GM12878 (cell line): ENCODE measurements at regions not wholly inside any gene's neighbourhood (a gene's known extent, or its start where the extent isn't known, plus 50 kb on each side); places are given as distances from the start of the nearest gene placed in this dataset.
A peak's percentile ranks its signal among the peaks of the same experiment; 100 is the strongest.

ENCODE experiments used
- ATAC-seq: fragments of 200-7000 bp; cut with Tn5 transposase; 3 replicates; pipeline ENCODE4 v1.9.1; 2020; ENCODE audit warnings: mild to moderate bottlenecking, moderate library complexity
- BruUV-seq: library from RNA; stranded (reverse); fragments of 400-500 nt; replicated peaks from 2 replicates; lab custom pipeline; 2021; lab: Mats Ljungman, UMichigan
- CTCF ChIA-PET: fragments of 300-600 bp; sonication (Branson Sonifier 250); formaldehyde crosslinking; extraction: SDS; loops from one replicate; lab custom pipeline; 2021; ENCODE audit warnings: inconsistent platforms; lab: Yijun Ruan, JAX
- POLR2A ChIA-PET: fragments of 350-600 bp; formaldehyde crosslinking; extraction: SDS; loops from one replicate; lab custom pipeline; 2021; ENCODE audit warnings: inconsistent platforms; lab: Charles Lee
- RAD21 ChIA-PET: fragments of 300-600 bp; sonication (Branson Sonifier 250); formaldehyde crosslinking; loops from one replicate; lab custom pipeline; 2023; ENCODE audit warnings: antibody characterized with exemption; ENCODE audit not compliant: unreplicated experiment; lab: Charles Lee
- SMC1A ChIA-PET: fragments of 300-600 bp; sonication (Branson Sonifier 250); formaldehyde crosslinking; loops from one replicate; lab custom pipeline; 2023; ENCODE audit not compliant: unreplicated experiment, uncharacterized antibody; lab: Charles Lee
- DNase-seq: peaks from one replicate; pipeline ENCODE4 v3.0.0-alpha.2; 2011; ENCODE audit warnings: low read depth, low spot score
- FAIRE-seq: peaks from 3 replicates; lab custom pipeline; 2011; peaks lifted over from hg19 to GRCh38; lab: Jason Lieb, UNC
- H2AFZ ChIP-seq: 2 replicates; pipeline ENCODE4 v1.6.0; 2011; ENCODE audit warnings: low read depth, low read length, control low read depth; ENCODE audit not compliant: control insufficient read depth
- H3K27ac ChIP-seq: 2 replicates; pipeline ENCODE4 v1.5.1; 2011; ENCODE audit warnings: control low read depth; ENCODE audit not compliant: control insufficient read depth, insufficient read depth
- H3K27me3 ChIP-seq, 2 experiments: replicated peaks in 1 of 2; 2 replicates each; pipeline versions ENCODE4 v1.6.0 to v1.6.1; 2011; ENCODE audit warnings: low read length in 1 of 2; ENCODE audit not compliant: control insufficient read depth in 2 of 2, insufficient read depth in 2 of 2
- H3K36me3 ChIP-seq, 2 experiments: 2 replicates each; pipeline ENCODE4 v1.5.1; 2011; ENCODE audit warnings: low read length in 1 of 2; ENCODE audit not compliant: control insufficient read depth in 2 of 2, insufficient read depth in 2 of 2
- H3K4me1 ChIP-seq: 2 replicates; pipeline ENCODE4 v1.6.1; 2011; ENCODE audit warnings: mild to moderate bottlenecking, low read length, moderate library complexity, mixed read lengths; ENCODE audit not compliant: control insufficient read depth, insufficient read depth
- H3K4me2 ChIP-seq: 2 replicates; pipeline ENCODE4 v1.6.0; 2011; ENCODE audit warnings: control low read depth; ENCODE audit not compliant: control insufficient read depth, insufficient read depth
- H3K4me3 ChIP-seq: fragments of 200-600 bp; sonication (generic); 2 replicates; pipeline ENCODE4 v1.5.1; 2016
- H3K79me2 ChIP-seq: 2 replicates; pipeline ENCODE4 v1.6.0; 2011; ENCODE audit warnings: low read length; ENCODE audit not compliant: control insufficient read depth, insufficient read depth
- H3K9ac ChIP-seq: 2 replicates; pipeline ENCODE4 v1.8.0; 2011; ENCODE audit warnings: low read length, control low read depth, mixed read lengths; ENCODE audit not compliant: control insufficient read depth, insufficient read depth
- H3K9me3 ChIP-seq: replicated peaks from 3 replicates; pipeline ENCODE4 v1.5.1; 2011; ENCODE audit warnings: mild to moderate bottlenecking, low read length; ENCODE audit not compliant: control insufficient read depth, insufficient read depth
- H4K20me1 ChIP-seq: 2 replicates; pipeline ENCODE4 v1.6.0; 2011; ENCODE audit not compliant: control insufficient read depth, insufficient read depth
- ATF2 ChIP-seq: IDR thresholded peaks from 2 replicates; pipeline ENCODE4 v1.6.1; 2012; ENCODE audit warnings: low read length, inconsistent platforms
- ESRRA ChIP-seq: IDR thresholded peaks from 2 replicates; pipeline ENCODE4 v1.6.1; 2012; ENCODE audit warnings: mild to moderate bottlenecking, low read length, improper control_type of control experiment
- ETV6 ChIP-seq, 2 experiments: fragments of 450-650 bp in 1 of 2; IDR thresholded peaks in 1 of 2; conservative IDR thresholded peaks in 1 of 2; 2 replicates each; pipeline ENCODE4 v1.6.1; 2014; ENCODE audit warnings: antibody characterized with exemption in 1 of 2, borderline replicate concordance in 1 of 2, low read depth in 1 of 2, mild to moderate bottlenecking in 1 of 2, moderate library complexity in 1 of 2
- FOS ChIP-seq: IDR thresholded peaks from 3 replicates; pipeline ENCODE4 v1.6.1; 2011; ENCODE audit warnings: borderline replicate concordance; ENCODE audit not compliant: insufficient read length; ENCODE audit errors: extremely low read depth
- IKZF1 ChIP-seq: fragments of 450-650 bp; conservative IDR thresholded peaks from 2 replicates; pipeline ENCODE4 v1.6.1; 2017; ENCODE audit warnings: antibody characterized with exemption, mild to moderate bottlenecking
- NFIC ChIP-seq: IDR thresholded peaks from 2 replicates; pipeline ENCODE4 v1.6.1; 2012; ENCODE audit warnings: low read depth, mild to moderate bottlenecking, inconsistent platforms, low read length, moderate library complexity
- POU2F2 ChIP-seq: IDR thresholded peaks from 3 replicates; pipeline ENCODE4 v1.6.1; 2011; ENCODE audit warnings: low read depth, mild to moderate bottlenecking, low read length, borderline replicate concordance
- RUNX3 ChIP-seq: IDR thresholded peaks from 2 replicates; pipeline ENCODE4 v1.6.1; 2012; ENCODE audit warnings: low read length, inconsistent platforms
- TCF7 ChIP-seq: IDR thresholded peaks from 2 replicates; pipeline ENCODE4 v1.6.1; 2014; ENCODE audit warnings: antibody characterized with exemption, borderline replicate concordance
- ZNF207 ChIP-seq: fragments of 450-650 bp; IDR thresholded peaks from 2 replicates; pipeline ENCODE4 v1.6.1; 2014; ENCODE audit warnings: antibody characterized with exemption, mild to moderate bottlenecking, borderline replicate concordance
- WGBS: methylation state at CpG from one replicate; pipeline ENCODE4 v1.1.6; 2016; ENCODE audit warnings: low lambda C conversion rate; ENCODE audit not compliant: insufficient replicate concordance, insufficient coverage; ENCODE audit errors: missing lambda C conversion rate; 5-methylcytosine and 5-hydroxymethylcytosine counted together
- in situ Hi-C: fragments of 300-500 bp; cut with MboI; formaldehyde crosslinking; loops from 9 replicates; pipeline ENCODE4 v1.14.3; 2018; ENCODE audit warnings: mixed read lengths
- intact Hi-C: fragments of 100-400 bp; cut with micrococcal nuclease; formaldehyde crosslinking; loops from one replicate; pipeline ENCODE4 v1.14.2; 2022; ENCODE audit not compliant: unreplicated experiment
- TF ChIP-seq, protein P1 (sequence below): fragments of 450-650 bp; IDR thresholded peaks from 2 replicates; pipeline ENCODE4 v1.6.1; 2016; ENCODE audit warnings: mild to moderate bottlenecking
- TF ChIP-seq, protein P2 (sequence below): fragments of 450-650 bp; conservative IDR thresholded peaks from 2 replicates; pipeline ENCODE4 v1.6.1; 2017; ENCODE audit warnings: mild to moderate bottlenecking, moderate library complexity

GRCh38 chr3:144273601-144274000 is 302.0 kb downstream of the DIPK2A start:
- no peak overlapping the region for H3K27ac ChIP-seq
- WGBS = 70% methylated on average over 2 of the region's 2 CpGs
- ChIA-PET SMC1A (no interaction called here), CTCF (no interaction called here), RAD21 (interaction anchor here (0.6 kb wide), 1 partner anchor 255 kb away, joined by 3 read pairs; no protein-coding TSS in a partner anchor)
- FAIRE-seq = no peak
- H4K20me1 ChIP-seq = no peaks in the 10 kb centered on the region
- ATAC-seq = no peak
- DNase-seq = no peak
- no peak overlapping the region for H3K9ac ChIP-seq
- H2AFZ ChIP-seq = no peak overlapping the region
- H3K4me3 ChIP-seq = no peak overlapping the region
- no peaks in the 10 kb centered on the region for H3K36me3 ChIP-seq
- no TSS peak for BruUV-seq
- no peaks in the 10 kb centered on the region for H3K27me3 ChIP-seq
- TF ChIP-seq ETV6 (conservative IDR thresholded peaks at IDR 0.05 in 1 of 2, IDR thresholded peaks at IDR 0.05 in 1 of 2; ENCODE audit: borderline replicate concordance in 1 of 2, low read depth in 1 of 2) = no peak
- TF ChIP-seq, all 136 proteins: peak for 0
- Histone ChIP-seq H3K9me3 (no peaks in the 10 kb centered on the region; the same call in 1 of the 3 replicates), H3K4me1 (peaks cover 17% of the 10 kb centered on the region; the same call in 1 of the 2 replicates), H3K79me2 (no peaks in the 10 kb centered on the region), H3K4me2 (no peak overlapping the region)
- intact Hi-C loops (no loop called here), in situ Hi-C loops (no loop called here)
- POLR2A ChIA-PET = no interaction called here

DNA sequence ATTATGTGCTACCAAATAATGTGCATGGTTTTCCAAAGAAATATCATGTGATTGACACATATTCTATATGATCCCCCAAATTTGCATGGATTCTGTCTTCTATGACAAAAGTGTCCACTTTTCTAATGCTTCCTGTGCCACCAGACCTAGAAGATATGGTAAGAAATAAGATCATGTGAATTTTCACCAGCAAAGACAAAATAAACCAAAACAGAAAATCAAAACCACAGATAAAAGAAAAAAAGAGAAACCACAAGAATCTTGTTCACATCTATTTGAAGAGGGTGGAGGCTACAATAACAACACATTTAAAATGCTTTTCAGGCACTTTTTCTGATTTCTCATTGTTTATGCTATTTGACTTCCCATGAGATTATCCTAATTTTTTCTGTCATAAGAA is 303.4 kb downstream of the DIPK2A start:
- in situ Hi-C loops (no loop called here), intact Hi-C loops (no loop called here)
- Histone ChIP-seq H3K4me3 (no peak overlapping the region), H3K4me1 (peaks cover 14% of the 10 kb centered on the region; the same call in 1 of the 2 replicates), H2AFZ (no peak overlapping the region; the same call in 1 of the 2 replicates), H3K27me3 (no peaks in the 10 kb centered on the region), H3K27ac (no peak overlapping the region), H3K4me2 (no peak overlapping the region; the same call in 1 of the 2 replicates), H3K9me3 (no peaks in the 10 kb centered on the region; the same call in 1 of the 3 replicates), H3K36me3 (no peaks in the 10 kb centered on the region), H4K20me1 (no peaks in the 10 kb centered on the region), H3K79me2 (no peaks in the 10 kb centered on the region), H3K9ac (no peak overlapping the region)
- FAIRE-seq (no peak), DNase-seq (no peak), ATAC-seq (no peak)
- BruUV-seq = no TSS peak
- CTCF ChIA-PET = no interaction called here
- SMC1A ChIA-PET = no interaction called here
- POLR2A ChIA-PET = no interaction called here
- RAD21 ChIA-PET = no interaction called here
- no peak for TF ChIP-seq ESRRA
- 0 out of 2 replicates have a peak, but pooled peaks have one; percentile 25 for TF ChIP-seq NFIC
- TF ChIP-seq POU2F2 = no peak
- TF ChIP-seq ATF2 = 0 out of 2 replicates have a peak, but pooled peaks have one; percentile 25
- no peak for TF ChIP-seq TCF7
- TF ChIP-seq, protein P1, sequence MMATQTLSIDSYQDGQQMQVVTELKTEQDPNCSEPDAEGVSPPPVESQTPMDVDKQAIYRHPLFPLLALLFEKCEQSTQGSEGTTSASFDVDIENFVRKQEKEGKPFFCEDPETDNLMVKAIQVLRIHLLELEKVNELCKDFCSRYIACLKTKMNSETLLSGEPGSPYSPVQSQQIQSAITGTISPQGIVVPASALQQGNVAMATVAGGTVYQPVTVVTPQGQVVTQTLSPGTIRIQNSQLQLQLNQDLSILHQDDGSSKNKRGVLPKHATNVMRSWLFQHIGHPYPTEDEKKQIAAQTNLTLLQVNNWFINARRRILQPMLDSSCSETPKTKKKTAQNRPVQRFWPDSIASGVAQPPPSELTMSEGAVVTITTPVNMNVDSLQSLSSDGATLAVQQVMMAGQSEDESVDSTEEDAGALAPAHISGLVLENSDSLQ = peak; percentile 18; the same call in 1 of the 2 replicates
- no peak for TF ChIP-seq FOS
- TF ChIP-seq RUNX3 = peak; percentile 79
- TF ChIP-seq ZNF207 = no peak
- TF ChIP-seq, protein P2, sequence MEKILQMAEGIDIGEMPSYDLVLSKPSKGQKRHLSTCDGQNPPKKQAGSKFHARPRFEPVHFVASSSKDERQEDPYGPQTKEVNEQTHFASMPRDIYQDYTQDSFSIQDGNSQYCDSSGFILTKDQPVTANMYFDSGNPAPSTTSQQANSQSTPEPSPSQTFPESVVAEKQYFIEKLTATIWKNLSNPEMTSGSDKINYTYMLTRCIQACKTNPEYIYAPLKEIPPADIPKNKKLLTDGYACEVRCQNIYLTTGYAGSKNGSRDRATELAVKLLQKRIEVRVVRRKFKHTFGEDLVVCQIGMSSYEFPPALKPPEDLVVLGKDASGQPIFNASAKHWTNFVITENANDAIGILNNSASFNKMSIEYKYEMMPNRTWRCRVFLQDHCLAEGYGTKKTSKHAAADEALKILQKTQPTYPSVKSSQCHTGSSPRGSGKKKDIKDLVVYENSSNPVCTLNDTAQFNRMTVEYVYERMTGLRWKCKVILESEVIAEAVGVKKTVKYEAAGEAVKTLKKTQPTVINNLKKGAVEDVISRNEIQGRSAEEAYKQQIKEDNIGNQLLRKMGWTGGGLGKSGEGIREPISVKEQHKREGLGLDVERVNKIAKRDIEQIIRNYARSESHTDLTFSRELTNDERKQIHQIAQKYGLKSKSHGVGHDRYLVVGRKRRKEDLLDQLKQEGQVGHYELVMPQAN = no peak
- TF ChIP-seq IKZF1 = no peak
